WERI-Rb-1 (cell line): ENCODE measurements at regions not wholly inside any gene's neighbourhood (a gene's known extent, or its start where the extent isn't known, plus 50 kb on each side); places are given as distances from the start of the nearest gene placed in this dataset.

Experiments used
- DNase-seq: peaks from one replicate; pipeline ENCODE4 v3.0.0-alpha.2; 2020
- H3K27ac ChIP-seq: fragments of 250-450 bp; sonication (Bioruptor Pico); 2 replicates; pipeline ENCODE4 v1.5.1; 2020; ENCODE audit warnings: mild to moderate bottlenecking, moderate library complexity
- H3K27me3 ChIP-seq: fragments of 250-450 bp; sonication (Bioruptor Pico); 2 replicates; pipeline ENCODE4 v1.5.1; 2021; ENCODE audit warnings: mild to moderate bottlenecking, low read depth, moderate library complexity; ENCODE audit not compliant: insufficient read depth, severe bottlenecking
- H3K36me3 ChIP-seq: fragments of 250-450 bp; sonication (Bioruptor Pico); 2 replicates; pipeline ENCODE4 v1.5.1; 2020; ENCODE audit warnings: mild to moderate bottlenecking, moderate library complexity
- H3K4me3 ChIP-seq: 2 replicates; pipeline ENCODE4 v1.5.1; 2011; ENCODE audit warnings: low read depth, mild to moderate bottlenecking, control low read depth, low read length
- H3K9me3 ChIP-seq: fragments of 250-450 bp; sonication (Bioruptor Pico); 2 replicates; pipeline ENCODE4 v1.5.1; 2021; ENCODE audit warnings: mild to moderate bottlenecking, moderate library complexity; ENCODE audit not compliant: severe bottlenecking
- CTCF ChIP-seq: IDR thresholded peaks from 2 replicates; pipeline ENCODE4 v1.5.1; 2011; ENCODE audit warnings: low read depth, mild to moderate bottlenecking, control low read depth, inconsistent platforms, low read length

- H3K27ac ChIP-seq: no peak overlapping the region
- no peak overlapping the region for H3K4me3 ChIP-seq
- no peaks in the 10 kb centered on the region for H3K36me3 ChIP-seq
- peaks cover 78% of the 10 kb centered on the region for H3K27me3 ChIP-seq
- DNase-seq: no peak
- no peaks in the 10 kb centered on the region for H3K9me3 ChIP-seq
- no peak for TF ChIP-seq CTCF
Observed at GRCh38 chr14:53772936-53773335, 183.7 kb downstream of the BMP4 start.

GRCh38 chr14:53767566-53767965, 189.1 kb downstream of the BMP4 start:
- Histone ChIP-seq H3K36me3 (no peaks in the 10 kb centered on the region), H3K4me3 (no peak overlapping the region), H3K27me3 (peaks cover 47% of the 10 kb centered on the region), H3K9me3 (no peaks in the 10 kb centered on the region), H3K27ac (no peak overlapping the region)
- DNase-seq: no peak
- TF ChIP-seq CTCF: no peak

- Histone ChIP-seq H3K4me3 (no peak overlapping the region), H3K36me3 (no peaks in the 10 kb centered on the region), H3K27me3 (peaks cover 43% of the 10 kb centered on the region), H3K9me3 (no peaks in the 10 kb centered on the region), H3K27ac (no peak overlapping the region)
- no peak for TF ChIP-seq CTCF
- DNase-seq: no peak
Observed at GRCh38 chr14:53766601-53767000, 190.0 kb downstream of the BMP4 start.

GRCh38 chr14:53766106-53766505, 190.5 kb downstream of the BMP4 start:
- peaks cover 40% of the 10 kb centered on the region for H3K27me3 ChIP-seq
- DNase-seq: no peak
- H3K9me3 ChIP-seq: no peaks in the 10 kb centered on the region
- H3K27ac ChIP-seq: no peak overlapping the region
- no peak for TF ChIP-seq CTCF
- no peak overlapping the region for H3K4me3 ChIP-seq
- no peaks in the 10 kb centered on the region for H3K36me3 ChIP-seq

GRCh38 chr14:53764846-53765245, 191.8 kb downstream of the BMP4 start:
- no peak for DNase-seq
- no peak for TF ChIP-seq CTCF
- Histone ChIP-seq H3K4me3 (no peak overlapping the region), H3K9me3 (no peaks in the 10 kb centered on the region), H3K27me3 (peaks cover 31% of the 10 kb centered on the region), H3K36me3 (no peaks in the 10 kb centered on the region), H3K27ac (no peak overlapping the region)

GRCh38 chr14:53758141-53758540, 198.5 kb downstream of the BMP4 start:
- DNase-seq: no peak
- Histone ChIP-seq H3K36me3 (no peaks in the 10 kb centered on the region), H3K27ac (no peak overlapping the region), H3K9me3 (no peaks in the 10 kb centered on the region), H3K4me3 (no peak overlapping the region), H3K27me3 (peaks cover 18% of the 10 kb centered on the region)
- no peak for TF ChIP-seq CTCF
